Thyroid gland (tissue), 4 donors: ENCODE measurements at regions not wholly inside any gene's neighbourhood (a gene's known extent, or its start where the extent isn't known, plus 50 kb on each side); places are given as distances from the start of the nearest gene placed in this dataset.

ENCODE experiments used
- DNase-seq, 2 donors: peaks; one replicate each; pipeline ENCODE4 v3.0.0-alpha.2; 2019
- H3K27ac ChIP-seq, 3 donors: fragments of 200-600 bp; sonication (generic); 1 replicate in 2 of 3; 2 replicates in 1 of 3; pipeline ENCODE4 v1.5.1; 2016 to 2019; ENCODE audit warnings: mild to moderate bottlenecking in 1 of 3, moderate library complexity in 1 of 3
- H3K27me3 ChIP-seq: fragments of 200-600 bp; sonication (generic); one replicate; pipeline ENCODE4 v1.5.1; 2019
- H3K36me3 ChIP-seq, 2 donors: fragments of 200-600 bp; sonication (generic); one replicate each; pipeline ENCODE4 v1.5.1; 2016 to 2019
- H3K4me1 ChIP-seq, 2 donors: fragments of 200-600 bp; sonication (generic); one replicate each; pipeline ENCODE4 v1.5.1; 2017 to 2019
- H3K4me3 ChIP-seq, 3 donors: fragments of 200-600 bp; sonication (generic); replicated peaks in 1 of 3; 1 replicate in 2 of 3; 2 replicates in 1 of 3; pipeline ENCODE4 v1.5.1; 2016; ENCODE audit warnings: mild to moderate bottlenecking in 1 of 3
- H3K9me3 ChIP-seq: fragments of 200-600 bp; sonication (generic); one replicate; pipeline ENCODE4 v1.5.1; 2017
- CTCF ChIP-seq, 6 experiments: fragments of 200-600 bp in 3 of 6; fragments of 450-650 bp in 3 of 6; sonication (generic) in 3 of 6; IDR thresholded peaks; one replicate each; pipeline ENCODE4 v1.5.1; 2016 to 2019; ENCODE audit warnings: antibody characterized with exemption in 6 of 6, mild to moderate bottlenecking in 2 of 6, inconsistent platforms in 1 of 6, moderate library complexity in 1 of 6
- POLR2A ChIP-seq, 2 donors: fragments of 450-650 bp; IDR thresholded peaks; one replicate each; pipeline ENCODE4 v1.6.1; 2017; ENCODE audit warnings: antibody characterized with exemption in 2 of 2, mild to moderate bottlenecking in 2 of 2, moderate library complexity in 1 of 2
- WGBS, 2 donors: methylation state at CpG; one replicate each; pipeline ENCODE4 v1.1.5; 2017; 5-methylcytosine and 5-hydroxymethylcytosine counted together
- intact Hi-C: fragments of 100-400 bp; cut with DNase I; formaldehyde crosslinking; loops from one replicate; pipeline ENCODE4 v1.15.1; 2023

- 80 to 82% methylated on average over 5 of the region's 5 CpGs for WGBS, 2 donors
- DNase-seq = no peak
- intact Hi-C loops = no loop called here
- no peaks in the 10 kb centered on the region for H3K9me3 ChIP-seq
- no peaks in the 10 kb centered on the region for H3K27me3 ChIP-seq
- H3K4me1 ChIP-seq = peaks cover 0 to 3% of the 10 kb centered on the region in 2 donors
- H3K27ac ChIP-seq = no peak overlapping the region
- no peaks in the 10 kb centered on the region for H3K36me3 ChIP-seq
- H3K4me3 ChIP-seq = no peak overlapping the region
- TF ChIP-seq CTCF (IDR thresholded peaks at IDR 0.05) = no peak
- no peak for TF ChIP-seq POLR2A (IDR thresholded peaks at IDR 0.05)
Measured at GRCh38 chr13:73262862-73263627, 204.2 kb downstream of the KLF5 start.

GRCh38 chr13:73261739-73262216 is 203.0 kb downstream of the KLF5 start:
- no peaks in the 10 kb centered on the region for H3K27me3 ChIP-seq
- 36 to 42% methylated on average over 4 of the region's 4 CpGs for WGBS, 2 donors
- H3K36me3 ChIP-seq = no peaks in the 10 kb centered on the region
- no peak overlapping the region for H3K4me3 ChIP-seq
- no peak overlapping the region for H3K27ac ChIP-seq
- TF ChIP-seq POLR2A (IDR thresholded peaks at IDR 0.05) (no peak), CTCF (IDR thresholded peaks at IDR 0.05) (no peak)
- no peaks in the 10 kb centered on the region for H3K9me3 ChIP-seq
- DNase-seq = no peak
- intact Hi-C loops = no loop called here
- peaks cover 0 to 3% of the 10 kb centered on the region in 2 donors for H3K4me1 ChIP-seq

- WGBS, 2 donors = 67 to 69% methylated on average over 14 of the region's 14 CpGs
- intact Hi-C loops = no loop called here
- no peak overlapping the region for H3K27ac ChIP-seq
- no peaks in the 10 kb centered on the region for H3K27me3 ChIP-seq
- TF ChIP-seq CTCF (IDR thresholded peaks at IDR 0.05) (no peak), POLR2A (IDR thresholded peaks at IDR 0.05) (no peak)
- no peak overlapping the region for H3K4me3 ChIP-seq
- no peaks in the 10 kb centered on the region for H3K36me3 ChIP-seq
- no peaks in the 10 kb centered on the region for H3K9me3 ChIP-seq
- DNase-seq = no peak
- H3K4me1 ChIP-seq = peaks cover 0 to 3% of the 10 kb centered on the region in 2 donors
Measured at GRCh38 chr13:73259061-73260017, 200.5 kb downstream of the KLF5 start.

- no peaks in the 10 kb centered on the region for H3K9me3 ChIP-seq
- TF ChIP-seq POLR2A (IDR thresholded peaks at IDR 0.05) (no peak), CTCF (IDR thresholded peaks at IDR 0.05) (no peak)
- DNase-seq = no peak
- no peak overlapping the region for H3K27ac ChIP-seq
- 70 to 76% methylated on average over 4 of the region's 4 CpGs for WGBS, 2 donors
- peaks cover 0 to 3% of the 10 kb centered on the region in 2 donors for H3K4me1 ChIP-seq
- H3K36me3 ChIP-seq = no peaks in the 10 kb centered on the region
- no peak overlapping the region for H3K4me3 ChIP-seq
- intact Hi-C loops = no loop called here
- H3K27me3 ChIP-seq = no peaks in the 10 kb centered on the region
Measured at GRCh38 chr13:73258406-73258805, 199.6 kb downstream of the KLF5 start.
